ENCODE measurements at regions not wholly inside any gene's neighbourhood (a gene's known extent, or its start where the extent isn't known, plus 50 kb on each side); places are given as distances from the start of the nearest gene placed in this dataset.

DNA sequence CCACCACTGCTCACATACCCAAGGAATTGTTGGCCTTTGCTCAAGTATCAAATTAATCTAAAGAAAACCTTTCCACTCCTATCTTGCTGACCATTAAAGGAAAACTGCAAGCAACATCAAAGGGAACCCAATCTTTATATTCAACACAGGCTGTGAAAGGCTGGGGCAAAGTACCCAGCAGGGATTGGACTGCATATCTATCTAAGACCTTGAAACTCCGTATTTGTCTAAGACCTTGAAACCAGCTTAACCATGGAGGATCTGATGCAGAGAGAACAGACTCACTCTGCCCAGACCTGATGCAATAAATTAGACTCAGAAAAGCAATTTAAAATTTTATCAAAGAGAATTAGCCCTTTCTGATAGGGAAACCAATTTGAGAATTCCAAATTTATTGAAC lies 102.2 kb downstream of the DIO2 start:
- POLR2A ChIA-PET = no interaction called here
- H3K4me3 ChIP-seq = no peak overlapping the region
- H3K79me2 ChIP-seq (ENCODE audit: control insufficient read depth, insufficient read depth, low read length) = no peaks in the 10 kb centered on the region
- 0% methylated on average over 1 of the region's 1 CpG for WGBS (ENCODE audit: insufficient coverage, low coverage, missing lambda C conversion rate)
- no peak overlapping the region for H3K9ac ChIP-seq (ENCODE audit: insufficient read depth in 1 of 2, low read depth in 2 of 2, low read length in 2 of 2)
- H2AFZ ChIP-seq (ENCODE audit: low read depth, low read length) = no peak overlapping the region
- CTCF ChIA-PET (ENCODE audit: low intra/inter-chr PET ratio) = no interaction called here
- no peak overlapping the region for H3K4me2 ChIP-seq (ENCODE audit: insufficient read depth, low read length)
- no peaks in the 10 kb centered on the region for H3K9me3 ChIP-seq (replicated peaks; ENCODE audit: control insufficient read depth, insufficient read depth, low read depth, low read length)
- no peaks in the 10 kb centered on the region for H3K36me3 ChIP-seq (ENCODE audit: control insufficient read depth, insufficient read depth, low read length)
- no peak for ATAC-seq
- H3K27ac ChIP-seq (ENCODE audit: extremely low read depth, low read depth, low read length) = no peak overlapping the region
- intact Hi-C loops (cut with micrococcal nuclease) = no loop called here
- no peak for DNase-seq (ENCODE audit: extremely low read depth in 1 of 4, low spot score in 3 of 4)
- no peaks in the 10 kb centered on the region for H3K27me3 ChIP-seq (ENCODE audit: control insufficient read depth in 2 of 2, insufficient read depth in 2 of 2, low read length in 2 of 2)
- H3K9me1 ChIP-seq (ENCODE audit: control insufficient read depth, insufficient read depth, low read length) = no peaks in the 10 kb centered on the region
- in situ Hi-C loops (cut with MboI) = no loop called here
- H3K4me1 ChIP-seq (replicated peaks in 1 of 2; ENCODE audit: control insufficient read depth in 2 of 2, insufficient read depth in 2 of 2, low read length in 2 of 2) = no peaks in the 10 kb centered on the region
- no peaks in the 10 kb centered on the region for H4K20me1 ChIP-seq (replicated peaks; ENCODE audit: control insufficient read depth, insufficient read depth, low read length)
- BruUV-seq (replicated peaks) = no TSS peak
- FAIRE-seq = no peak
- TF ChIP-seq L3MBTL2 (IDR thresholded peaks at IDR 0.05) (no peak), BACH1 (tag; IDR thresholded peaks at IDR 0.05) (no peak), HINFP (tag; conservative IDR thresholded peaks at IDR 0.05; ENCODE audit: low read depth) (no peak), NUFIP1 (IDR thresholded peaks at IDR 0.05; ENCODE audit: partially characterized antibody) (no peak), ETV1 (tag; conservative IDR thresholded peaks at IDR 0.05; ENCODE audit: low read depth) (no peak), MYNN (IDR thresholded peaks at IDR 0.05) (no peak), MYNN (CRISPR knock-in tag; IDR thresholded peaks at IDR 0.05) (no peak), SNIP1 (IDR thresholded peaks at IDR 0.05; ENCODE audit: low read depth) (no peak), SMARCA4 (IDR thresholded peaks at IDR 0.05) (no peak), SUPT5H (IDR thresholded peaks at IDR 0.05) (no peak), LCOR (CRISPR knock-in tag; IDR thresholded peaks at IDR 0.05) (no peak), PHTF2 (CRISPR knock-in tag; IDR thresholded peaks at IDR 0.05) (no peak), POU5F1 (IDR thresholded peaks at IDR 0.05; ENCODE audit: borderline replicate concordance, low read depth, low read length, partially characterized antibody) (no peak)
- TF ChIP-seq, protein P1, sequence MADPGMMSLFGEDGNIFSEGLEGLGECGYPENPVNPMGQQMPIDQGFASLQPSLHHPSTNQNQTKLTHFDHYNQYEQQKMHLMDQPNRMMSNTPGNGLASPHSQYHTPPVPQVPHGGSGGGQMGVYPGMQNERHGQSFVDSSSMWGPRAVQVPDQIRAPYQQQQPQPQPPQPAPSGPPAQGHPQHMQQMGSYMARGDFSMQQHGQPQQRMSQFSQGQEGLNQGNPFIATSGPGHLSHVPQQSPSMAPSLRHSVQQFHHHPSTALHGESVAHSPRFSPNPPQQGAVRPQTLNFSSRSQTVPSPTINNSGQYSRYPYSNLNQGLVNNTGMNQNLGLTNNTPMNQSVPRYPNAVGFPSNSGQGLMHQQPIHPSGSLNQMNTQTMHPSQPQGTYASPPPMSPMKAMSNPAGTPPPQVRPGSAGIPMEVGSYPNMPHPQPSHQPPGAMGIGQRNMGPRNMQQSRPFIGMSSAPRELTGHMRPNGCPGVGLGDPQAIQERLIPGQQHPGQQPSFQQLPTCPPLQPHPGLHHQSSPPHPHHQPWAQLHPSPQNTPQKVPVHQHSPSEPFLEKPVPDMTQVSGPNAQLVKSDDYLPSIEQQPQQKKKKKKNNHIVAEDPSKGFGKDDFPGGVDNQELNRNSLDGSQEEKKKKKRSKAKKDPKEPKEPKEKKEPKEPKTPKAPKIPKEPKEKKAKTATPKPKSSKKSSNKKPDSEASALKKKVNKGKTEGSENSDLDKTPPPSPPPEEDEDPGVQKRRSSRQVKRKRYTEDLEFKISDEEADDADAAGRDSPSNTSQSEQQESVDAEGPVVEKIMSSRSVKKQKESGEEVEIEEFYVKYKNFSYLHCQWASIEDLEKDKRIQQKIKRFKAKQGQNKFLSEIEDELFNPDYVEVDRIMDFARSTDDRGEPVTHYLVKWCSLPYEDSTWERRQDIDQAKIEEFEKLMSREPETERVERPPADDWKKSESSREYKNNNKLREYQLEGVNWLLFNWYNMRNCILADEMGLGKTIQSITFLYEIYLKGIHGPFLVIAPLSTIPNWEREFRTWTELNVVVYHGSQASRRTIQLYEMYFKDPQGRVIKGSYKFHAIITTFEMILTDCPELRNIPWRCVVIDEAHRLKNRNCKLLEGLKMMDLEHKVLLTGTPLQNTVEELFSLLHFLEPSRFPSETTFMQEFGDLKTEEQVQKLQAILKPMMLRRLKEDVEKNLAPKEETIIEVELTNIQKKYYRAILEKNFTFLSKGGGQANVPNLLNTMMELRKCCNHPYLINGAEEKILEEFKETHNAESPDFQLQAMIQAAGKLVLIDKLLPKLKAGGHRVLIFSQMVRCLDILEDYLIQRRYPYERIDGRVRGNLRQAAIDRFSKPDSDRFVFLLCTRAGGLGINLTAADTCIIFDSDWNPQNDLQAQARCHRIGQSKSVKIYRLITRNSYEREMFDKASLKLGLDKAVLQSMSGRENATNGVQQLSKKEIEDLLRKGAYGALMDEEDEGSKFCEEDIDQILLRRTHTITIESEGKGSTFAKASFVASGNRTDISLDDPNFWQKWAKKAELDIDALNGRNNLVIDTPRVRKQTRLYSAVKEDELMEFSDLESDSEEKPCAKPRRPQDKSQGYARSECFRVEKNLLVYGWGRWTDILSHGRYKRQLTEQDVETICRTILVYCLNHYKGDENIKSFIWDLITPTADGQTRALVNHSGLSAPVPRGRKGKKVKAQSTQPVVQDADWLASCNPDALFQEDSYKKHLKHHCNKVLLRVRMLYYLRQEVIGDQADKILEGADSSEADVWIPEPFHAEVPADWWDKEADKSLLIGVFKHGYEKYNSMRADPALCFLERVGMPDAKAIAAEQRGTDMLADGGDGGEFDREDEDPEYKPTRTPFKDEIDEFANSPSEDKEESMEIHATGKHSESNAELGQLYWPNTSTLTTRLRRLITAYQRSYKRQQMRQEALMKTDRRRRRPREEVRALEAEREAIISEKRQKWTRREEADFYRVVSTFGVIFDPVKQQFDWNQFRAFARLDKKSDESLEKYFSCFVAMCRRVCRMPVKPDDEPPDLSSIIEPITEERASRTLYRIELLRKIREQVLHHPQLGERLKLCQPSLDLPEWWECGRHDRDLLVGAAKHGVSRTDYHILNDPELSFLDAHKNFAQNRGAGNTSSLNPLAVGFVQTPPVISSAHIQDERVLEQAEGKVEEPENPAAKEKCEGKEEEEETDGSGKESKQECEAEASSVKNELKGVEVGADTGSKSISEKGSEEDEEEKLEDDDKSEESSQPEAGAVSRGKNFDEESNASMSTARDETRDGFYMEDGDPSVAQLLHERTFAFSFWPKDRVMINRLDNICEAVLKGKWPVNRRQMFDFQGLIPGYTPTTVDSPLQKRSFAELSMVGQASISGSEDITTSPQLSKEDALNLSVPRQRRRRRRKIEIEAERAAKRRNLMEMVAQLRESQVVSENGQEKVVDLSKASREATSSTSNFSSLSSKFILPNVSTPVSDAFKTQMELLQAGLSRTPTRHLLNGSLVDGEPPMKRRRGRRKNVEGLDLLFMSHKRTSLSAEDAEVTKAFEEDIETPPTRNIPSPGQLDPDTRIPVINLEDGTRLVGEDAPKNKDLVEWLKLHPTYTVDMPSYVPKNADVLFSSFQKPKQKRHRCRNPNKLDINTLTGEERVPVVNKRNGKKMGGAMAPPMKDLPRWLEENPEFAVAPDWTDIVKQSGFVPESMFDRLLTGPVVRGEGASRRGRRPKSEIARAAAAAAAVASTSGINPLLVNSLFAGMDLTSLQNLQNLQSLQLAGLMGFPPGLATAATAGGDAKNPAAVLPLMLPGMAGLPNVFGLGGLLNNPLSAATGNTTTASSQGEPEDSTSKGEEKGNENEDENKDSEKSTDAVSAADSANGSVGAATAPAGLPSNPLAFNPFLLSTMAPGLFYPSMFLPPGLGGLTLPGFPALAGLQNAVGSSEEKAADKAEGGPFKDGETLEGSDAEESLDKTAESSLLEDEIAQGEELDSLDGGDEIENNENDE (IDR thresholded peaks at IDR 0.05; ENCODE audit: low read depth, low read length) = no peak
